Tibial artery (tissue), 4 donors: ENCODE measurements at regions not wholly inside any gene's neighbourhood (a gene's known extent, or its start where the extent isn't known, plus 50 kb on each side); places are given as distances from the start of the nearest gene placed in this dataset.
"Not testable (repeated sequence)": the region's sequence is repeated elsewhere in the genome, so short reads cannot be mapped to it uniquely, and the experiment has no call there.

ENCODE experiments used
- DNase-seq, 2 donors: peaks; one replicate each; pipeline ENCODE4 v3.0.0-alpha.2; 2019
- H3K27ac ChIP-seq, 2 donors: fragments of 200-600 bp; sonication (generic) in 1 of 2; 1 replicate in 1 of 2; 2 replicates in 1 of 2; pipeline ENCODE4 v1.5.1; 2018 to 2019; ENCODE audit warnings: mild to moderate bottlenecking in 1 of 2
- H3K27me3 ChIP-seq, 2 donors: fragments of 200-600 bp; sonication (generic) in 1 of 2; one replicate each; pipeline versions ENCODE4 v1.5.1 to v1.6.0; 2016 to 2019
- H3K36me3 ChIP-seq, 3 donors: fragments of 200-600 bp; sonication (generic) in 2 of 3; one replicate each; pipeline ENCODE4 v1.5.1; 2016 to 2019; ENCODE audit warnings: mild to moderate bottlenecking in 2 of 3
- H3K4me1 ChIP-seq, 4 donors: fragments of 200-600 bp; sonication (generic) in 2 of 4; 1 replicate in 3 of 4; 2 replicates in 1 of 4; pipeline ENCODE4 v1.5.1; 2016 to 2019
- H3K4me3 ChIP-seq, 2 donors: fragments of 200-600 bp; sonication (generic) in 1 of 2; 1 replicate in 1 of 2; 2 replicates in 1 of 2; pipeline ENCODE4 v1.5.1; 2018 to 2019; ENCODE audit warnings: mild to moderate bottlenecking in 2 of 2
- H3K9me3 ChIP-seq, 3 donors: fragments of 200-600 bp; sonication (generic) in 1 of 3; one replicate each; pipeline ENCODE4 v1.5.1; 2016 to 2019
- intact Hi-C: fragments of 100-400 bp; cut with DNase I; formaldehyde crosslinking; loops from one replicate; pipeline ENCODE4 v1.15.0; 2023; ENCODE audit warnings: low total_unique reads
- TF ChIP-seq, protein P1 (sequence below), 2 experiments: fragments of 200-600 bp in 1 of 2; fragments of 450-650 bp in 1 of 2; IDR thresholded peaks; one replicate each; pipeline ENCODE4 v1.5.1; 2017 to 2019; ENCODE audit warnings: antibody characterized with exemption in 2 of 2, mild to moderate bottlenecking in 1 of 2, moderate library complexity in 1 of 2

DNA sequence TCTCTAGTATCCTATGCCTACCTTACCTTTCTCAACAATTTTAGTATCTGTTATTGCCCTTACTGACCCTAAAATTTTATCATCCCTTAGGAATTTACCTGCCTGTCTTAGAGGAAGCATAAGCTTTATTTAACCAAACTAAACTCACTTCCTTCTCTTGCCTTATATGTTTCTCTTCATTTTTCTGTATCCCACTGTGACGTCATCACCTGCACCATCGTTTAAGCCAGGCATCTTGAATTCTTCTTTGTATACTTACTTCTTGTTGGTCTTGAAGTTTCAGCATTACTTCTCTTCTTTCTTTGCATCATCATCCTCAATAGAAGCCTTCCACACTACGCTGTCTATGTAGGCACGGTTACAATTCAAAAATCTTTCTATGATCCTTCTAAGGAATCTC lies 231.0 kb upstream of the SMIM30 start:
- DNase-seq, result no peak
- no peaks in the 10 kb centered on the region for H3K27me3 ChIP-seq
- no peaks in the 10 kb centered on the region for H3K9me3 ChIP-seq
- intact Hi-C loops, result no loop called here
- H3K27ac ChIP-seq, result no peak overlapping the region
- H3K4me1 ChIP-seq, result no peaks in the 10 kb centered on the region
- TF ChIP-seq, protein P1, sequence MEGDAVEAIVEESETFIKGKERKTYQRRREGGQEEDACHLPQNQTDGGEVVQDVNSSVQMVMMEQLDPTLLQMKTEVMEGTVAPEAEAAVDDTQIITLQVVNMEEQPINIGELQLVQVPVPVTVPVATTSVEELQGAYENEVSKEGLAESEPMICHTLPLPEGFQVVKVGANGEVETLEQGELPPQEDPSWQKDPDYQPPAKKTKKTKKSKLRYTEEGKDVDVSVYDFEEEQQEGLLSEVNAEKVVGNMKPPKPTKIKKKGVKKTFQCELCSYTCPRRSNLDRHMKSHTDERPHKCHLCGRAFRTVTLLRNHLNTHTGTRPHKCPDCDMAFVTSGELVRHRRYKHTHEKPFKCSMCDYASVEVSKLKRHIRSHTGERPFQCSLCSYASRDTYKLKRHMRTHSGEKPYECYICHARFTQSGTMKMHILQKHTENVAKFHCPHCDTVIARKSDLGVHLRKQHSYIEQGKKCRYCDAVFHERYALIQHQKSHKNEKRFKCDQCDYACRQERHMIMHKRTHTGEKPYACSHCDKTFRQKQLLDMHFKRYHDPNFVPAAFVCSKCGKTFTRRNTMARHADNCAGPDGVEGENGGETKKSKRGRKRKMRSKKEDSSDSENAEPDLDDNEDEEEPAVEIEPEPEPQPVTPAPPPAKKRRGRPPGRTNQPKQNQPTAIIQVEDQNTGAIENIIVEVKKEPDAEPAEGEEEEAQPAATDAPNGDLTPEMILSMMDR (IDR thresholded peaks at IDR 0.05), result no peak
- no peak overlapping the region for H3K4me3 ChIP-seq
- no peaks in the 10 kb centered on the region for H3K36me3 ChIP-seq

DNA sequence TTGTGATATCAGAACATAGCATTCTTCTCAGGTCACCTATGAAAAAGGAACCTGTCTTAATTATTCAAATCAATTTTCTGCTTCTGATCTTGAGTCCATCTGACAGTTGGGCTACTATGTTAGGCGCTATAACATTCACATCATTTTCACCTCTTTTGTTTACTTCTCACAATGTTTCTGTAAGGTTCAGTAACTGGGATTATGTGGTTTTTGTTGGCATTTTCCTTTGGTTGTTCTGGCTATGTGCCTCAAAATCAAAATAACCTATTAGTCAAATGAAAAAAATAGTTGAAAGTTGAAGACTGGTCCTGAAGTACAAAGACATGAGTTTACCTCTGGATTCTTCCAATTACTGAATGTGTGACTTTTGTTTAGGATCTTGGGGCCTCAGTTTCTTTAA lies 221.3 kb upstream of the SMIM30 start:
- Histone ChIP-seq H3K36me3 (no peaks in the 10 kb centered on the region), H3K4me3 (no peak overlapping the region), H3K27ac (no peak overlapping the region), H3K27me3 (no peaks in the 10 kb centered on the region), H3K4me1 (no peaks in the 10 kb centered on the region), H3K9me3 (no peaks in the 10 kb centered on the region)
- DNase-seq, result no peak
- intact Hi-C loops, result no loop called here
- TF ChIP-seq, protein P1 (IDR thresholded peaks at IDR 0.05), result no peak

DNA sequence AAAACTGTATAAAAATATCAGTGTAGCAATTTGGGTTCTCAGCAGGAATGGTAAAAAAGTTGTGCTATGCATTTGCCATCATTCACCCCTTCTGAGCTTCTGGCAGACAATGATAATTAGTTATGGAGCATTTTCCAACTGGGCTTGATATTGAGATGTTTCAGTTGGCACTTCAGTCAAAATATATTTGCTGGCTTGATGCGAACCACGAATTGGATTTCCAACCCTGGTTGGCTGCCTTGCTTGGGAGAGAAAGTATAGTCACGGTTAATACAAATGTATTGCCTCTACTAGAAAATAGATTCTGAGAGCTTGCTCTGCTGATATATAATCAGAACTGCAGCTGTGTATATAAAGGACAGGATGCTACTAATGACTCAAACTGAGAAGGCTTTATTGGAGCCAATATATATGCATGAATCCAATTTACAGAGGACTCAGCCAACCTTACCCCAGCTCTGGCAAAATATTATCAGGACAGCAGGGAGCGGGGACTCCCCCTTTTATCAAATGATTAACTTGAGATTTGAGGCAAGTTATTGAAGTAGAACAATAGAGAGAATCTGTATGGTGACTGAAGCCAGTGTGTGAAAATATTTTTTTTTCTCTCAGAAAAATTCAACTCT lies 219.8 kb upstream of the SMIM30 start:
- no peaks in the 10 kb centered on the region for H3K4me1 ChIP-seq
- no peak for DNase-seq
- TF ChIP-seq, protein P1 (IDR thresholded peaks at IDR 0.05), result no peak
- no peak overlapping the region for H3K4me3 ChIP-seq
- no peaks in the 10 kb centered on the region for H3K27me3 ChIP-seq
- no peaks in the 10 kb centered on the region for H3K9me3 ChIP-seq
- no peaks in the 10 kb centered on the region for H3K36me3 ChIP-seq
- intact Hi-C loops, result no loop called here
- H3K27ac ChIP-seq, result no peak overlapping the region

DNA sequence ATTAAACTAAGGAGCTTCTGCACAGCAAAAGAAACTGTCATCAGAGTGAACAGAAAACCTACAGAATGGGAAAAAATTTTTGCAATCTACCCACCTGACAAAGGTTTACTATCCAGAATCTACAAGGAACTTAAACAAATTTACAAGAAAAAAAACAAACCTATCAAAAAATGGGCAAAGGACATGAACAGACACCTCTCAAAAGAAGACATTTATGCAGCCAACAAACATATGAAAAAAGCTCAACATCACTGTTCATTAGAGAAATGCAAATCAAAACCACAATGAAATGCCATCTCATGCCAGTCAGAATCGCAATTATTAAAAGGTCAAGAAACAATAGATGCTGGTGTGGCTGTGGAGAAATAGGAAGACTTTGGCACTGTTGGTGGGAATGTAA lies 218.5 kb upstream of the SMIM30 start:
- H3K36me3 ChIP-seq, intact Hi-C loops, DNase-seq, H3K9me3 ChIP-seq, H3K27me3 ChIP-seq, H3K4me3 ChIP-seq, H3K4me1 ChIP-seq, H3K27ac ChIP-seq: not testable (repeated sequence)

DNA sequence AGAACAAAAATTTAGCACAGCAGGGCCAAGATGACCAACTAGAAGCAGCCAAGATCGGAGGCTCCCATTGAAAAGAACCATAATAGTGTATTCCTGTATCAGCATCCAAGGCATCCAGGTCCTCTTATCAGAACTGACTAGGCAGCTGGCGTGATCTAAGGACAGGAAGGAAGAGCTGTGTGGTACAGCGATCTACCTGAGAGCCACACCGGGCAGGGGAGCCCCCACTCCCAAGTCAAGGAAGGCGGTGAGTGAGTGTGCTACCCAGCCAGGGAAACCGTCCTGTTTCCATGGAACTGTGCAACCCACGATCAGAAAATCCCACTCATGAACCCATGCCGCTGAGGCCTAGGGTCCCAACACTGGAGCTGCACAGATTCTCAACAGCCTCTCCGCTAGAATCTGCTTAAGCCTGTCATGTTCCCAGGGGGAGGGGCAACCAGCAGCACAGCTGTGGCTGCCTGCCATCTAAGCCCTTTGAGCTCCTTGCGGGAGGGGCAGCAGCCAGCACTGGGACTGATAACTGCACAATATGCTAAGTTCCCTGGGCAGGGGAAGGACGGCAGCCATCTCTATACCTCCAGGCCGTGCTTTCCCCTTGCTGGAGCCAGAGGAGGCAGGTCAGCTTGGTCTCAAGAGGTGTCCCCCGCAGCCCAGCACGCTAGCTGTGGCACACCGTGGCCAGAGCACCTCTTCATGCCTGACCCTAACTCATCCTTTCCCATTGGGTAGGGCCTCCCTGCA lies 213.0 kb upstream of the SMIM30 start:
- no peak overlapping the region for H3K27ac ChIP-seq
- DNase-seq, result no peak

DNA sequence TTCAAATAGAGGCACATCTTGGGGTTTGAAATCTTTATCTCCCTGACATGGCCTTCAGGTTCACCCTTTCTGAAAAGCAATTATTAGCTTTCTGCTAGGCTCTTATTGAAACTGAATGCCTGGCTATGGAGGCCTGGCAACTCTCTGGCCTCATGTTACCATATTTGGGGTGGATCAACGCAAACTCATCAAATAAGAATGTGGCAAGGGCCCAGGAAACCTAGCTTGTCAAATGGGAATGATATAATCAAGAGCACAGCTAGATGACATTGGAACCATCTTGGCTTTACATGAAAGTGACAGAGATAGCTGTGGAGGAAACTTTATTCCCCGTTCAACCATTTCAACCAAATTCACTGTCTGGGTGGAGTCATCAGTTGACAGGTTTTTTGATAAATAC lies 202.8 kb upstream of the SMIM30 start:
- Histone ChIP-seq H3K36me3 (no peaks in the 10 kb centered on the region), H3K4me1 (no peaks in the 10 kb centered on the region), H3K27me3 (no peaks in the 10 kb centered on the region), H3K9me3 (no peaks in the 10 kb centered on the region), H3K4me3 (no peak overlapping the region), H3K27ac (no peak overlapping the region)
- intact Hi-C loops, result no loop called here
- TF ChIP-seq, protein P1 (IDR thresholded peaks at IDR 0.05), result no peak
- no peak for DNase-seq

More for the DNA sequence above, 213.0 kb upstream of the SMIM30 start:
- H3K4me3 ChIP-seq, result no peak overlapping the region
- intact Hi-C loops, result no loop called here
- TF ChIP-seq, protein P1 (IDR thresholded peaks at IDR 0.05), result no peak
- no peaks in the 10 kb centered on the region for H3K4me1 ChIP-seq
- no peaks in the 10 kb centered on the region for H3K9me3 ChIP-seq
- no peaks in the 10 kb centered on the region for H3K27me3 ChIP-seq
- no peaks in the 10 kb centered on the region for H3K36me3 ChIP-seq
